Transverse colon (tissue), 4 donors: ENCODE measurements at regions not wholly inside any gene's neighbourhood (a gene's known extent, or its start where the extent isn't known, plus 50 kb on each side); places are given as distances from the start of the nearest gene placed in this dataset.

ENCODE experiments used
- DNase-seq: peaks from one replicate; pipeline ENCODE4 v3.0.0-alpha.2; 2019
- H3K27ac ChIP-seq, 4 donors: fragments of 200-600 bp; sonication (generic); 2 replicates each; pipeline ENCODE4 v1.5.1; 2016 to 2018; ENCODE audit warnings: inconsistent platforms in 4 of 4
- H3K27me3 ChIP-seq: fragments of 200-600 bp; sonication (generic); 2 replicates; pipeline ENCODE4 v1.5.1; 2017; ENCODE audit warnings: inconsistent platforms
- H3K36me3 ChIP-seq, 4 donors: fragments of 200-600 bp; sonication (generic); 2 replicates each; pipeline ENCODE4 v1.5.1; 2017 to 2019; ENCODE audit warnings: inconsistent platforms in 4 of 4
- H3K4me1 ChIP-seq, 4 donors: fragments of 200-600 bp; sonication (generic); 2 replicates each; pipeline ENCODE4 v1.5.1; 2017 to 2020; ENCODE audit warnings: inconsistent platforms in 4 of 4
- H3K4me3 ChIP-seq, 4 donors: fragments of 200-600 bp; sonication (generic); 1 replicate in 1 of 4; 2 replicates in 3 of 4; pipeline versions ENCODE4 v1.5.1 to v1.6.1; 2017 to 2019; ENCODE audit warnings: inconsistent platforms in 4 of 4
- H3K9me3 ChIP-seq, 2 donors: fragments of 200-600 bp; sonication (generic); 2 replicates each; pipeline ENCODE4 v1.5.1; 2017 to 2019; ENCODE audit warnings: inconsistent platforms in 2 of 2
- CTCF ChIP-seq, 5 experiments: fragments of 200-600 bp in 3 of 5; fragments of 450-650 bp in 2 of 5; sonication (generic) in 3 of 5; IDR thresholded peaks; 1 replicate in 2 of 5; 2 replicates in 3 of 5; pipeline ENCODE4 v1.5.1; 2016 to 2017; ENCODE audit warnings: antibody characterized with exemption in 5 of 5, inconsistent platforms in 3 of 5, mild to moderate bottlenecking in 2 of 5, moderate library complexity in 1 of 5
- EP300 ChIP-seq: sonication (generic); formaldehyde crosslinking; IDR thresholded peaks from one replicate; pipeline ENCODE4 v1.6.1; 2017; ENCODE audit warnings: antibody characterized with exemption, low read depth
- POLR2A ChIP-seq: fragments of 450-650 bp; IDR thresholded peaks from one replicate; pipeline ENCODE4 v1.6.1; 2016; ENCODE audit warnings: antibody characterized with exemption, mild to moderate bottlenecking, moderate library complexity
- POLR2AphosphoS5 ChIP-seq, 3 donors: sonication (generic); formaldehyde crosslinking; IDR thresholded peaks; one replicate each; pipeline ENCODE4 v1.6.1; 2016; ENCODE audit warnings: antibody characterized with exemption in 3 of 3
- WGBS, 2 donors: methylation state at CpG; one replicate each; pipeline ENCODE4 v1.1.5; 2018; ENCODE audit warnings: low coverage in 1 of 2; 5-methylcytosine and 5-hydroxymethylcytosine counted together
- in situ Hi-C, 4 donors: fragments of 200-750 bp; cut with MboI; loops; one replicate each; pipeline versions ENCODE4 v1.15.0 to v1.15.1; 2017; ENCODE audit warnings: low sequenced_read_pairs in 3 of 4, low pct_ligation_motif_present in 1 of 4, low pct_unique_long_range_greater_than_20kb in 1 of 4
- intact Hi-C: fragments of 100-400 bp; cut with DNase I; formaldehyde crosslinking; loops from one replicate; pipeline ENCODE4 v1.15.1; 2023; ENCODE audit warnings: low total_unique reads

GRCh38 chr2:128497461-128497860 is 178.8 kb upstream of the HS6ST1 start:
- in situ Hi-C loops, result no loop called here
- no peak overlapping the region for H3K27ac ChIP-seq
- H3K4me1 ChIP-seq, result no peaks in the 10 kb centered on the region
- no peaks in the 10 kb centered on the region for H3K27me3 ChIP-seq
- no peak overlapping the region for H3K4me3 ChIP-seq
- H3K9me3 ChIP-seq, result no peaks in the 10 kb centered on the region
- intact Hi-C loops, result no loop called here
- TF ChIP-seq CTCF (IDR thresholded peaks at IDR 0.05) (no peak), POLR2AphosphoS5 (IDR thresholded peaks at IDR 0.05) (no peak), POLR2A (no peak), EP300 (no peak)
- 90% methylated on average over 5 of the region's 5 CpGs; no CpG with 5 or more reads in 1 of the 2 donors for WGBS, 2 donors
- no peaks in the 10 kb centered on the region for H3K36me3 ChIP-seq
- no peak for DNase-seq

GRCh38 chr2:128498086-128498485 is 179.4 kb upstream of the HS6ST1 start:
- Histone ChIP-seq H3K9me3 (no peaks in the 10 kb centered on the region), H3K4me3 (no peak overlapping the region), H3K27ac (no peak overlapping the region), H3K27me3 (no peaks in the 10 kb centered on the region), H3K4me1 (no peaks in the 10 kb centered on the region), H3K36me3 (no peaks in the 10 kb centered on the region)
- TF ChIP-seq EP300 (no peak), POLR2AphosphoS5 (IDR thresholded peaks at IDR 0.05) (no peak), CTCF (IDR thresholded peaks at IDR 0.05) (no peak), POLR2A (no peak)
- WGBS, 2 donors, result 96% methylated on average over 8 of the region's 8 CpGs; no CpG with 5 or more reads in 1 of the 2 donors
- intact Hi-C loops, result no loop called here
- DNase-seq, result no peak
- in situ Hi-C loops, result no loop called here

- H3K4me1 ChIP-seq, result no peaks in the 10 kb centered on the region
- no peak for TF ChIP-seq EP300
- TF ChIP-seq POLR2AphosphoS5 (IDR thresholded peaks at IDR 0.05), result no peak
- TF ChIP-seq POLR2A, result no peak
- TF ChIP-seq CTCF (IDR thresholded peaks at IDR 0.05), result no peak
- no peaks in the 10 kb centered on the region for H3K27me3 ChIP-seq
- no peak overlapping the region for H3K27ac ChIP-seq
- H3K9me3 ChIP-seq, result no peaks in the 10 kb centered on the region
- H3K36me3 ChIP-seq, result no peaks in the 10 kb centered on the region
- WGBS, 2 donors, result 81% methylated on average over 5 of the region's 5 CpGs; no CpG with 5 or more reads in 1 of the 2 donors
- DNase-seq, result no peak
- no peak overlapping the region for H3K4me3 ChIP-seq
- intact Hi-C loops (no loop called here), in situ Hi-C loops (no loop called here)
Measured at GRCh38 chr2:128498589-128498988, 179.9 kb upstream of the HS6ST1 start.

GRCh38 chr2:128499367-128500137 is 180.9 kb upstream of the HS6ST1 start:
- intact Hi-C loops (no loop called here), in situ Hi-C loops (no loop called here)
- Histone ChIP-seq H3K9me3 (no peaks in the 10 kb centered on the region), H3K36me3 (no peaks in the 10 kb centered on the region), H3K27ac (no peak overlapping the region), H3K4me1 (no peaks in the 10 kb centered on the region), H3K4me3 (no peak overlapping the region), H3K27me3 (no peaks in the 10 kb centered on the region)
- TF ChIP-seq POLR2AphosphoS5 (IDR thresholded peaks at IDR 0.05), result no peak
- no peak for TF ChIP-seq EP300
- no peak for TF ChIP-seq POLR2A
- no peak for TF ChIP-seq CTCF (IDR thresholded peaks at IDR 0.05)
- DNase-seq, result no peak
- 89% methylated on average over 17 of the region's 17 CpGs; no CpG with 5 or more reads in 1 of the 2 donors for WGBS, 2 donors
